B cell (primary cell): ENCODE measurements at regions not wholly inside any gene's neighbourhood (a gene's known extent, or its start where the extent isn't known, plus 50 kb on each side); places are given as distances from the start of the nearest gene placed in this dataset.
A peak's percentile ranks its signal among the peaks of the same experiment; 100 is the strongest.

Experiments used
- ATAC-seq: fragments of 200-7000 bp; cut with Tn5 transposase; one replicate; pipeline ENCODE4 v1.10.0; 2021; ENCODE audit warnings: low read depth, mild to moderate bottlenecking, moderate number of reproducible peaks, moderate library complexity
- CTCF ChIA-PET: fragments of 350-600 bp; sonication (Branson Sonifier 250); formaldehyde crosslinking; loops from one replicate; lab custom pipeline; 2021; ENCODE audit warnings: antibody characterized with exemption, inconsistent platforms; lab: Charles Lee
- POLR2A ChIA-PET: fragments of 350-600 bp; sonication (Branson Sonifier 250); formaldehyde crosslinking; loops from one replicate; lab custom pipeline; 2021; ENCODE audit warnings: antibody characterized with exemption; lab: Charles Lee
- DNase-seq: peaks from one replicate; pipeline ENCODE4 v3.0.0; 2013
- H2AFZ ChIP-seq: 2 replicates; pipeline ENCODE4 v1.6.1; 2012; ENCODE audit warnings: mild to moderate bottlenecking, low read depth, low read length; ENCODE audit not compliant: insufficient read depth, poor library complexity, severe bottlenecking
- H3K27ac ChIP-seq, 2 donors: 1 replicate in 1 of 2; 2 replicates in 1 of 2; pipeline ENCODE4 v1.5.1; 2012 to 2013; ENCODE audit warnings: low read length in 2 of 2, mild to moderate bottlenecking in 2 of 2, moderate library complexity in 1 of 2
- H3K27me3 ChIP-seq, 4 experiments: fragments of 200-600 bp in 1 of 4; sonication (generic) in 1 of 4; replicated peaks in 1 of 4; 1 replicate in 2 of 4; 2 replicates in 2 of 4; pipeline versions ENCODE4 v1.6.1 to v1.7.0; 2013 to 2016; ENCODE audit warnings: low read length in 3 of 4, mild to moderate bottlenecking in 2 of 4, mixed read lengths in 1 of 4, moderate library complexity in 1 of 4; ENCODE audit not compliant: insufficient read depth in 4 of 4, control insufficient read depth in 3 of 4; ENCODE audit errors: control extremely low read depth in 1 of 4
- H3K36me3 ChIP-seq, 2 experiments: replicated peaks in 1 of 2; 1 replicate in 1 of 2; 2 replicates in 1 of 2; pipeline versions ENCODE4 v1.6.1 to v1.7.1; 2013; ENCODE audit warnings: low read length in 1 of 2; ENCODE audit not compliant: insufficient read depth in 2 of 2, control insufficient read depth in 1 of 2; ENCODE audit errors: control extremely low read depth in 1 of 2, extremely low read depth in 1 of 2
- H3K4me1 ChIP-seq, 2 donors: fragments of 200-600 bp in 1 of 2; sonication (generic) in 1 of 2; 1 replicate in 1 of 2; 2 replicates in 1 of 2; pipeline versions ENCODE4 v1.5.1 to v1.6.1; 2013 to 2017; ENCODE audit warnings: low read length in 2 of 2; ENCODE audit not compliant: control insufficient read depth in 2 of 2, insufficient read depth in 2 of 2
- H3K4me2 ChIP-seq: replicated peaks from 2 replicates; pipeline ENCODE3; 2012; ENCODE audit warnings: mild to moderate bottlenecking, low read depth, low read length; ENCODE audit not compliant: poor library complexity, severe bottlenecking
- H3K4me3 ChIP-seq, 5 experiments: fragments of 200-600 bp in 1 of 5; sonication (generic) in 1 of 5; 1 replicate in 3 of 5; 2 replicates in 2 of 5; pipeline versions ENCODE4 v1.5.1 to v1.7.0; 2011 to 2016; ENCODE audit warnings: low read length in 4 of 5, mild to moderate bottlenecking in 4 of 5, low read depth in 2 of 5, control low read depth in 1 of 5, moderate library complexity in 1 of 5; ENCODE audit not compliant: insufficient read depth in 1 of 5; ENCODE audit errors: control extremely low read depth in 1 of 5, extremely low read depth in 1 of 5
- H3K79me2 ChIP-seq: fragments of 200-600 bp; sonication (generic); one replicate; pipeline ENCODE4 v1.6.0; 2016; ENCODE audit warnings: low read length; ENCODE audit not compliant: control insufficient read depth, insufficient read depth
- H3K9ac ChIP-seq: fragments of 200-600 bp; sonication (generic); 2 replicates; pipeline ENCODE4 v1.6.1; 2017; ENCODE audit warnings: mild to moderate bottlenecking, low read length, moderate library complexity
- H3K9me3 ChIP-seq, 3 donors: one replicate each; pipeline versions ENCODE4 v1.6.1 to v1.7.1; 2013; ENCODE audit warnings: low read length in 2 of 3; ENCODE audit not compliant: control insufficient read depth in 2 of 3, insufficient read depth in 1 of 3; ENCODE audit errors: control extremely low read depth in 1 of 3
- H4K20me1 ChIP-seq: 2 replicates; pipeline ENCODE4 v1.6.0; 2012; ENCODE audit warnings: mild to moderate bottlenecking, low read length; ENCODE audit not compliant: insufficient read depth, control insufficient read depth, poor library complexity, severe bottlenecking
- H3K27ac Mint-ChIP-seq: one replicate; pipeline ENCODE4 v1.8.0; 2021; ENCODE audit warnings: mixed read lengths
- H3K27me3 Mint-ChIP-seq: one replicate; pipeline ENCODE4 v1.8.0; 2021; ENCODE audit warnings: mixed read lengths
- H3K4me1 Mint-ChIP-seq: one replicate; pipeline ENCODE4 v1.8.0; 2021; ENCODE audit warnings: mixed read lengths
- H3K4me3 Mint-ChIP-seq: one replicate; pipeline ENCODE4 v1.8.0; 2021; ENCODE audit warnings: mixed read lengths
- H3K9me3 Mint-ChIP-seq: one replicate; pipeline ENCODE4 v1.8.0; 2022; ENCODE audit warnings: mixed read lengths; ENCODE audit not compliant: insufficient read depth
- CTCF ChIP-seq: fragments of 200-600 bp; IDR thresholded peaks from one replicate; pipeline ENCODE4 v1.8.0; 2022; ENCODE audit warnings: antibody characterized with exemption, mild to moderate bottlenecking
- EZH2 ChIP-seq: IDR thresholded peaks from 2 replicates; pipeline ENCODE4 v1.6.1; 2012; ENCODE audit warnings: borderline replicate concordance, low read depth, mild to moderate bottlenecking, moderate library complexity, low read length; ENCODE audit not compliant: insufficient read depth, poor library complexity, severe bottlenecking
- WGBS: methylation state at CpG from one replicate; pipeline ENCODE4 v1.1.5; 2013; ENCODE audit warnings: missing lambda C conversion rate; ENCODE audit not compliant: insufficient coverage; 5-methylcytosine and 5-hydroxymethylcytosine counted together
- intact Hi-C: fragments of 100-400 bp; cut with micrococcal nuclease; formaldehyde crosslinking; loops from one replicate; pipeline ENCODE4 v1.10.0; 2022

- peak overlapping the region; percentile 73 for H3K4me3 Mint-ChIP-seq
Measured at GRCh38 chr9:81522716-81523551, 166.4 kb downstream of the TLE1 start.

More at GRCh38 chr9:81522716-81523551, 166.4 kb downstream of the TLE1 start:
- POLR2A ChIA-PET, result no interaction called here
- intact Hi-C loops, result loop anchor here (1.0 kb wide), 2 partner anchors 164 to 251 kb away; no protein-coding TSS in a partner anchor
- H3K4me2 ChIP-seq, result peak overlapping the region; percentile 54
- H3K79me2 ChIP-seq, result no peaks in the 10 kb centered on the region
- H3K27ac ChIP-seq, result no peak overlapping the region
- peak overlapping the region in 3 of 5 experiments; percentile 23 to 31 (median 28) for H3K4me3 ChIP-seq
- DNase-seq (peak; percentile 73), ATAC-seq (peak; percentile 62)
- H3K36me3 ChIP-seq, result no peaks in the 10 kb centered on the region
- peak overlapping the region; percentile 59 for H2AFZ ChIP-seq
- no peaks in the 10 kb centered on the region for H4K20me1 ChIP-seq
- Mint-ChIP-seq H3K9me3 (no peaks in the 10 kb centered on the region), H3K4me1 (peaks cover 8% of the 10 kb centered on the region), H3K27ac (no peak overlapping the region), H3K27me3 (peaks cover 15% of the 10 kb centered on the region)
- TF ChIP-seq CTCF (peak; percentile 79), EZH2 (no peak)
- H3K9me3 ChIP-seq, result no peaks in the 10 kb centered on the region
- no CpG with 5 or more reads among the region's 8 CpGs for WGBS
- CTCF ChIA-PET, result interaction anchor here (0.7 to 6.6 kb wide), 32 partner anchors 8 to 1113 kb away, joined by 3 to 128 read pairs (median 4); partner anchors contain the start of gene TLE1
- H3K9ac ChIP-seq, result peak overlapping the region; percentile 27
- H3K4me1 ChIP-seq, result peaks cover 0 to 7% of the 10 kb centered on the region in 2 donors
- H3K27me3 ChIP-seq, result peaks cover 0 to 5% (median 2%) of the 10 kb centered on the region in 4 experiments
